GM23248 (cell line): ENCODE measurements at regions not wholly inside any gene's neighbourhood (a gene's known extent, or its start where the extent isn't known, plus 50 kb on each side); places are given as distances from the start of the nearest gene placed in this dataset.

Experiments used
- EZH2 ChIP-seq: fragments of 200-600 bp; sonication (generic); IDR thresholded peaks from 2 replicates; pipeline ENCODE4 v1.6.1; 2018; ENCODE audit warnings: antibody characterized with exemption, mild to moderate bottlenecking; ENCODE audit not compliant: insufficient read depth, poor library complexity, severe bottlenecking
- EZH2phosphoT487 ChIP-seq: fragments of 200-600 bp; sonication (generic); IDR thresholded peaks from 2 replicates; pipeline ENCODE4 v1.6.1; 2018; ENCODE audit warnings: antibody characterized with exemption, moderate library complexity, mild to moderate bottlenecking, low read depth; ENCODE audit not compliant: insufficient read depth

GRCh38 chr5:32521481-32521880 lies 63.9 kb upstream of the SUB1 start:
- TF ChIP-seq EZH2 (no peak), EZH2phosphoT487 (no peak)
